Spleen (tissue), 7 donors: ENCODE measurements at regions not wholly inside any gene's neighbourhood (a gene's known extent, or its start where the extent isn't known, plus 50 kb on each side); places are given as distances from the start of the nearest gene placed in this dataset.

ENCODE experiments used
- CTCF ChIP-seq, 11 experiments: fragments of 200-600 bp in 7 of 11; fragments of 450-650 bp in 4 of 11; sonication (generic) in 4 of 11; IDR thresholded peaks in 8 of 11; conservative IDR thresholded peaks in 3 of 11; 1 replicate in 7 of 11; 2 replicates in 4 of 11; pipeline versions ENCODE4 v1.4.0 to v1.8.0; 2016 to 2021; ENCODE audit warnings: antibody characterized with exemption in 11 of 11, inconsistent platforms in 4 of 11, mild to moderate bottlenecking in 1 of 11
- POLR2A ChIP-seq, 3 donors: fragments of 450-650 bp; IDR thresholded peaks; one replicate each; pipeline ENCODE4 v1.5.1; 2017; ENCODE audit warnings: antibody characterized with exemption in 3 of 3, mild to moderate bottlenecking in 1 of 3
- donor health status: DM: no; HTN: no; CAD: no; lungs with moderate emphysema.
- donor health status: DM: no; HTN: no; CAD: no.
- donor health status: DM: no; HTN: no; CAD: no.

DNA sequence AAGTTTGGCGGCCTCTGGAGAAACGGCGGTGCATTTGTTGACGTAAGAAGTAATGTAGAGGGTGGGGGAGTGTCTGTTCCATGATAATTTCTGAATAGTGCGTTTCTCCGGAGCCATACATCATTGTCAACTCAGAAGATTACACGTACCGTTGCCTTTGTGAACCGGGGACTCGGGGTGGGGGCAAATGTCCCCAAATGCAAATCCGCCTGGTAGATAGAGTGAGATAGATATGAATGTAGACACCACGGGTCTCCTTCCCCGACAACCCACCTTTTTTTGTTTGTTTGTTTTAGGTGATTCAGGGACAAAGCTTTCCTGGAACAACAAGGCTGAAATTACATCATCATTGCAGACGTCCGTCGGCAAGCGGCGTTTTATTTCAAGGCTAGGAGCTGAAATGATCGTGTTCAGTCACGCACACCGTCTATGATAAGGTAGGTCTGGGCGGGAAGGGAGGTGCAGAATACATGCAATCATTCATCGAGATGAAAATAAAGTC, 96.0 kb upstream of the PPP2R3B start:
- no peak for TF ChIP-seq POLR2A (IDR thresholded peaks at IDR 0.05)
- TF ChIP-seq CTCF (IDR thresholded peaks at IDR 0.05 in 8 of 11, conservative IDR thresholded peaks at IDR 0.05 in 3 of 11) = no peak
